Uterus (tissue), 2 donors: ENCODE measurements at regions not wholly inside any gene's neighbourhood (a gene's known extent, or its start where the extent isn't known, plus 50 kb on each side); places are given as distances from the start of the nearest gene placed in this dataset.

ENCODE experiments used
- CTCF ChIP-seq, 4 experiments: fragments of 200-600 bp in 2 of 4; fragments of 450-650 bp in 2 of 4; sonication (generic) in 2 of 4; IDR thresholded peaks; one replicate each; pipeline ENCODE4 v1.5.1; 2016 to 2019; ENCODE audit warnings: antibody characterized with exemption in 4 of 4, mild to moderate bottlenecking in 2 of 4, moderate library complexity in 1 of 4
- POLR2A ChIP-seq, 2 donors: fragments of 450-650 bp; IDR thresholded peaks; one replicate each; pipeline ENCODE4 v1.6.1; 2016; ENCODE audit warnings: antibody characterized with exemption in 2 of 2, mild to moderate bottlenecking in 1 of 2, moderate library complexity in 1 of 2

- TF ChIP-seq CTCF (IDR thresholded peaks at IDR 0.05), result no peak
- TF ChIP-seq POLR2A (IDR thresholded peaks at IDR 0.05), result no peak
Observed at GRCh38 chr14:45766247-45766646, 513.2 kb upstream of the MIS18BP1 start.
